22Rv1 (cell line): ENCODE measurements at regions not wholly inside any gene's neighbourhood (a gene's known extent, or its start where the extent isn't known, plus 50 kb on each side); places are given as distances from the start of the nearest gene placed in this dataset.

Source experiments
- CTCF ChIP-seq: fragments of 450-650 bp; IDR thresholded peaks from 2 replicates; pipeline ENCODE4 v1.5.1; 2017; ENCODE audit warnings: mild to moderate bottlenecking
- ZFX ChIP-seq: fragments of 450-650 bp; IDR thresholded peaks from 2 replicates; pipeline ENCODE4 v1.6.1; 2017; ENCODE audit warnings: antibody characterized with exemption, borderline replicate concordance

GRCh38 chr10:36506261-36506660 is 619.1 kb upstream of the ANKRD30A start:
- TF ChIP-seq CTCF = no peak
- TF ChIP-seq ZFX = no peak
